HG03280 (cell line): ENCODE measurements at regions not wholly inside any gene's neighbourhood (a gene's known extent, or its start where the extent isn't known, plus 50 kb on each side); places are given as distances from the start of the nearest gene placed in this dataset.

Experiments used
- ATAC-seq: cut with Tn5 transposase; IDR thresholded peaks from one replicate; pipeline ENCODE4 v1.9.1; 2021; ENCODE audit warnings: mild to moderate bottlenecking, moderate library complexity; ENCODE audit not compliant: unreplicated experiment

- ATAC-seq: no peak
Observed at GRCh38 chr6:154885214-154885613, 109.9 kb upstream of the TIAM2 start.

- ATAC-seq: no peak
Observed at GRCh38 chr6:154886016-154886415, 109.1 kb upstream of the TIAM2 start.

- ATAC-seq: no peak
Observed at GRCh38 chr6:154886471-154886870, 108.6 kb upstream of the TIAM2 start.

- ATAC-seq: no peak
Observed at GRCh38 chr6:154887051-154887450, 108.1 kb upstream of the TIAM2 start.

- no peak for ATAC-seq
Observed at GRCh38 chr6:154888421-154889295, 106.5 kb upstream of the TIAM2 start.

- ATAC-seq: no peak
Observed at GRCh38 chr6:154890874-154891273, 104.2 kb upstream of the TIAM2 start.

GRCh38 chr6:154891901-154892300, 103.2 kb upstream of the TIAM2 start:
- no peak for ATAC-seq

- ATAC-seq: no peak
Observed at GRCh38 chr6:154893917-154894316, 101.2 kb upstream of the TIAM2 start.

- ATAC-seq: no peak
Observed at GRCh38 chr6:154894902-154895301, 100.2 kb upstream of the TIAM2 start.

GRCh38 chr6:154895841-154896240, 99.3 kb upstream of the TIAM2 start:
- ATAC-seq: no peak

GRCh38 chr6:154898821-154899220, 96.3 kb upstream of the TIAM2 start:
- ATAC-seq: no peak

GRCh38 chr6:154899824-154900463, 95.2 kb upstream of the TIAM2 start:
- no peak for ATAC-seq

- no peak for ATAC-seq
Observed at GRCh38 chr6:154901876-154902552, 93.1 kb upstream of the TIAM2 start.

GRCh38 chr6:154907291-154907690, 87.8 kb upstream of the TIAM2 start:
- no peak for ATAC-seq

- ATAC-seq: no peak
Observed at GRCh38 chr6:154908723-154909122, 86.4 kb upstream of the TIAM2 start.

GRCh38 chr6:154909311-154909710, 85.8 kb upstream of the TIAM2 start:
- no peak for ATAC-seq

GRCh38 chr6:154909821-154910220, 85.3 kb upstream of the TIAM2 start:
- no peak for ATAC-seq

GRCh38 chr6:154914288-154914687, 80.8 kb upstream of the TIAM2 start:
- no peak for ATAC-seq

GRCh38 chr6:154916857-154917256, 78.3 kb upstream of the TIAM2 start:
- no peak for ATAC-seq

GRCh38 chr6:154917941-154918340, 77.2 kb upstream of the TIAM2 start:
- ATAC-seq: no peak

- no peak for ATAC-seq
Observed at GRCh38 chr6:154919806-154920205, 75.3 kb upstream of the TIAM2 start.
